ENCODE measurements at regions not wholly inside any gene's neighbourhood (a gene's known extent, or its start where the extent isn't known, plus 50 kb on each side); places are given as distances from the start of the nearest gene placed in this dataset.

- TF ChIP-seq CTCF (IDR thresholded peaks at IDR 0.05) (no peak), POLR2A (IDR thresholded peaks at IDR 0.05) (no peak)
Observed at GRCh38 chr12:28650906-28651305, 460.6 kb downstream of the CCDC91 start.
